ENCODE measurements at regions not wholly inside any gene's neighbourhood (a gene's known extent, or its start where the extent isn't known, plus 50 kb on each side); places are given as distances from the start of the nearest gene placed in this dataset.

DNA sequence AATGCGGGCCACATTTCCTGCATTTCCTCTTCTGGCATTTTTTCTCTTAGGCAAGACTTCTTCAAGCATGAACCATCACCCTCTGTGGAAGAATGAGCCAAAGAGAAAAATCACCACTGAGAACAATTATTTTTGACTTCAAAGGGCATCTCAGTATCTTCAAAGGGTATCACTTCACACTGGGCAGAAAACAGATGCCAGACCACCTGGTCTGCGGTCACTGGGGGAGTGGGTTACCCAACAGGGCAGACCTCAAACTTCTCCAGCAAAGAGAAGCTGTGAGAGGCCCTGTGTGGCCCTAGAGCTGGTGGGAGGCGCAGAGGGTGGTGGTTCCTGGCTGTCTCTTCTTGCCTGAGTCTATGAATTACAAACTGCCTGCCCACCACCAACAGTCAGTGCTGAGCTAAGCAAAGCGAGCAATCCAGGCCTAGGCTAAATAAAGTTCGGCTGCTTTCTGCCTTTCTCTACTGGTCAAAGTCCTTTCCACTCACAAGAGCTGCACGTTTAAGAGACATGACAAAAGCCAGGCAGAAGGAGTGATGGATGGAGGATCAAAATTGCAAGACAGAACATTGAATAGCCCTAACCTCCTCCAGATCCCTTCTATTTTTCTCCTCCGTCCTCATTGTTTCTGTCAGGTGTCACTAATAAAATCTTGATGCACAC lies 602.7 kb upstream of the CDH5 start:
- DNase-seq, result no peak
- Mint-ChIP-seq H3K27me3 (no peaks in the 10 kb centered on the region), H3K9me3 (no peaks in the 10 kb centered on the region), H3K27ac (no peak overlapping the region), H3K4me3 (no peak overlapping the region), H3K36me3 (no peaks in the 10 kb centered on the region), H3K4me1 (no peaks in the 10 kb centered on the region)
- CTCF ChIA-PET, result no interaction called here

DNA sequence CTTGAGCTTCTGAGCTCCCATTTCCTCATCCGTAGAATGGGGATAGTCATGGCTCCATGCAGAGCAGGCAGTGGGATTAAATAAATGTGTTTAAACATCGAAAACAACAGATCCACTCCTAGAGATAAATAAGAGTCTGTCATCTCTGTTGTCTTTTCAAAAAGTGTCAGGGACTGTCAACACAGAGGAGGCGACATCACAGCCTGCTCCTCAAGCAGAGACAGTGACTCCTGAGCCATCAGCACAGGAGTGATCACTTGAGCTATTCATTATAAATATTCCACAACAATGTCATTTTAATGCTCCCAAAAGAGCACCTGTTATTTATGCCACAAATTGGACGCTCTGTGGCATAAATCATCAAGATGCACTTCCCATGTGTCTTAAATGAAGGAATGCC lies 605.6 kb upstream of the CDH5 start:
- Mint-ChIP-seq H3K36me3 (no peaks in the 10 kb centered on the region), H3K27ac (no peak overlapping the region), H3K27me3 (no peaks in the 10 kb centered on the region), H3K4me3 (no peak overlapping the region), H3K9me3 (no peaks in the 10 kb centered on the region), H3K4me1 (no peaks in the 10 kb centered on the region)
- no peak for DNase-seq
- CTCF ChIA-PET, result no interaction called here

DNA sequence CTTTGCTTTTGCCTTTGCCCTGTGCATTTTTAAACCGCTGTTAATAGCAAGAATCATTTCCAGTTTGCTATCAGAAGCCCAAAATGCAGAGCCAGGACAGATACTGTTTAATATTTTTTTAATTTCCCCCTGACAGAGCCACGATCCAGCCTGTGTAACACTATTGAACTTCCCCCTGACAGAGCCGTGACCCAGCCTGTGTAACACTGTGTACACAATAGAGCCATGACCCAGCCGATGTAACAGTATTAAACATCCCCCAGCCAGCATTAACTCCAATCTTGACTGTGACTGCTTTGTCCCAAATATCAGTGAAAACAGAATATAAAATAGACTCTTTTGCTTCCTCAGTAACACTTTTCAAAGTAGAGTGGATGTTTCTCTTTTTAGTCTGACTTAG lies 607.9 kb upstream of the CDH5 start:
- no peaks in the 10 kb centered on the region for H3K4me1 Mint-ChIP-seq
- no peak overlapping the region for H3K27ac Mint-ChIP-seq
- CTCF ChIA-PET, result no interaction called here
- no peaks in the 10 kb centered on the region for H3K27me3 Mint-ChIP-seq
- H3K4me3 Mint-ChIP-seq, result no peak overlapping the region
- no peaks in the 10 kb centered on the region for H3K36me3 Mint-ChIP-seq
- no peak for DNase-seq
- H3K9me3 Mint-ChIP-seq, result peaks cover 2% of the 10 kb centered on the region

DNA sequence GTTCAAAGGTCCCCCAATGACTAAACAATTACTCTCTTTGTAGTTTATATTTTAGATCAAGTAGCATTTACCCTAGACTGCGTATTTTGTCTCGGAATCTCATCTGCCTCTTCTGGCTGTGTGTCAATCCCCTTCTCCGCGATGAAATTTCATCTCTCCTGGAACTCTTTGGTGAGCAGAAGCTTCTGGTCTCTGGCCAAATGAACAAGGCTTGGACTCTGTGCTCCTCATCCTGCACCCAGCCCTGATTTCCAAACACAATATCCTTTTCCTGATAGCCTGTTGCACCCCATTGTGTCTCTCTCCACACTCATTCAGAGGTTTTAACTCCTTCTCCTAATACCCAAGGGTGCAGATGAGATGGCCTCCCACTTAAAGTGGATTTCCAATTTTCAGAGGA lies 609.4 kb upstream of the CDH5 start:
- Mint-ChIP-seq H3K4me1 (no peaks in the 10 kb centered on the region), H3K27ac (no peak overlapping the region), H3K36me3 (no peaks in the 10 kb centered on the region), H3K9me3 (peaks cover 5% of the 10 kb centered on the region), H3K4me3 (no peak overlapping the region), H3K27me3 (no peaks in the 10 kb centered on the region)
- CTCF ChIA-PET, result interaction anchor here (0.6 kb wide), 1 partner anchor 23 kb away, joined by 3 read pairs; no protein-coding TSS in a partner anchor
- no peak for DNase-seq

DNA sequence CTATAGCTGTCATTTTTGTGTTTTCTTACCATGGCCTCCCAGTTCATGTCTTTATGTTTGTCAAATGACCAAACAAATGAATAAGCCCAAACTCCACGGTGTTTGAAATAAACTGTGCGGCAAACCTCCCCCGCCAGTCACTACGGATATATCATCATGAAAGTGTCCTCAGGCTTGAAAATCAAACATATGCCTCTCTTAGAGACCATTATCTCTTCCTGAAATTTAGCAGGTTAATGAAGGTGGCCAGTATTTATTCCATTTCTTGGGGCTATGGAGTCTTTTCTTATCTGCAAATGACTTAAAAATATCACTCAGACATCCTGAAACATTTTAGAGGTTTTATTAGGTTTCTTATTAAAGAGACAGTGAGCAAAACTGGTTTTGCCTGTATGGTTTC lies 610.3 kb upstream of the CDH5 start:
- Mint-ChIP-seq H3K9me3 (peaks cover 5% of the 10 kb centered on the region), H3K4me1 (no peaks in the 10 kb centered on the region), H3K4me3 (no peak overlapping the region), H3K27me3 (no peaks in the 10 kb centered on the region), H3K27ac (no peak overlapping the region), H3K36me3 (no peaks in the 10 kb centered on the region)
- DNase-seq, result no peak
- CTCF ChIA-PET, result no interaction called here

DNA sequence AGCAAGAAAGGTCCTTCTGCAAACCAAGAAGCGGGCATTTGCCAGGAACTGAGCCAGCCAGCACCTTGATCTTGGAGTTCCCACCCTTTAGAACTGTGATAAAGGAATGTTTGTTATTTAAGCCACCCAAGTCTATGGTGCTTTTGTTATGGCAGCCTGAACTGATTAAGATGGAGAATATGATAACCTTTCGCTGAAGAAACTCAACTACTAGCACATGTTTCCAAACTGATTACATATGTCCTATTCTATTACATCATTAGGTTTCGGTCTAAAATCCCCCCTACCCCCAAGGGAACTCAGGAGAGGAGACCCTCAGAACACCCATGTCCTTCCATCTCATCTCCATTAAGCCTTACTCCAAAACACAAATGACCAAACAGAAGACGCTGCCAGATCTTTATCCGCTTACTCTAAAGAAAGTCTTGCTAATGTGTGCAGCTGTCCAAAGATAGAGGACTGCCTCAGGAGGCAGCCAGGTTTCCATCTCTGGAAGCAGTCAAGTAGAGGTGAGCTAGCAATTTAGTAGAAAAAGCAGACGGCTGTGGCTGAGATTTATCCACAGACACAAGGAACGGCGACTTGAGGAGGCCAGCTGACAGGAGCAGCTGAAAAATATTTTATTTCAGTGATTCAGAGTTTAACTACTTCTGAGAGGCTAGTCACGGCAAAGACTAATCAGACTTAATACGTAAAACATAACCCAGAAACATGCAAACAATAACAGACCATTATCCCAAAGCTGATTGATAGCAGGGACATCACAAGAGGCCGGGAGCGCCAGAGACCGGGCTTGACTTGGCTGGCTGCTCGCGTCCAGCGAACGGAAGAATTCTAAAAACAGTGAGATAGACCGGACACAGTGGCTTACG lies 611.4 kb upstream of the CDH5 start:
- no peak overlapping the region for H3K27ac Mint-ChIP-seq
- DNase-seq, result no peak
- no peaks in the 10 kb centered on the region for H3K36me3 Mint-ChIP-seq
- no peak overlapping the region for H3K4me3 Mint-ChIP-seq
- CTCF ChIA-PET, result no interaction called here
- H3K9me3 Mint-ChIP-seq, result peaks cover 9% of the 10 kb centered on the region
- no peaks in the 10 kb centered on the region for H3K27me3 Mint-ChIP-seq
- H3K4me1 Mint-ChIP-seq, result no peaks in the 10 kb centered on the region

DNA sequence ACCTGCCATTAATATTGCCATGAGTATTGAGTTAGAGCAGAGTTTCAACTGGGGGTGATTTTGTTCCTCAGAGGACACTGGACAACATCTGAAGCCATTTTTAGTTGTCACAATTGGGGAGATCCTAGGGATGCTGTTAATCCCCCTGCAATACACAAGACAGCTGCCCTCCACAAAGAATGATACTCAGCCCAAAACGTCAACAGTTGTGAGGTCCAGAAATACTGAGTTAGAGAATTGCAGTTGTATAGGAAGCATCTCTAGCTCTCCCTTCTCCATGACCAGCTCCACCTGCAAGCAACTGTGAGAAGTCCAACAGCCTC lies 614.0 kb upstream of the CDH5 start:
- CTCF ChIA-PET, result no interaction called here
- no peaks in the 10 kb centered on the region for H3K4me1 Mint-ChIP-seq
- no peak for DNase-seq
- no peaks in the 10 kb centered on the region for H3K36me3 Mint-ChIP-seq
- no peaks in the 10 kb centered on the region for H3K27me3 Mint-ChIP-seq
- H3K27ac Mint-ChIP-seq, result no peak overlapping the region
- no peak overlapping the region for H3K4me3 Mint-ChIP-seq
- peaks cover 9% of the 10 kb centered on the region for H3K9me3 Mint-ChIP-seq

DNA sequence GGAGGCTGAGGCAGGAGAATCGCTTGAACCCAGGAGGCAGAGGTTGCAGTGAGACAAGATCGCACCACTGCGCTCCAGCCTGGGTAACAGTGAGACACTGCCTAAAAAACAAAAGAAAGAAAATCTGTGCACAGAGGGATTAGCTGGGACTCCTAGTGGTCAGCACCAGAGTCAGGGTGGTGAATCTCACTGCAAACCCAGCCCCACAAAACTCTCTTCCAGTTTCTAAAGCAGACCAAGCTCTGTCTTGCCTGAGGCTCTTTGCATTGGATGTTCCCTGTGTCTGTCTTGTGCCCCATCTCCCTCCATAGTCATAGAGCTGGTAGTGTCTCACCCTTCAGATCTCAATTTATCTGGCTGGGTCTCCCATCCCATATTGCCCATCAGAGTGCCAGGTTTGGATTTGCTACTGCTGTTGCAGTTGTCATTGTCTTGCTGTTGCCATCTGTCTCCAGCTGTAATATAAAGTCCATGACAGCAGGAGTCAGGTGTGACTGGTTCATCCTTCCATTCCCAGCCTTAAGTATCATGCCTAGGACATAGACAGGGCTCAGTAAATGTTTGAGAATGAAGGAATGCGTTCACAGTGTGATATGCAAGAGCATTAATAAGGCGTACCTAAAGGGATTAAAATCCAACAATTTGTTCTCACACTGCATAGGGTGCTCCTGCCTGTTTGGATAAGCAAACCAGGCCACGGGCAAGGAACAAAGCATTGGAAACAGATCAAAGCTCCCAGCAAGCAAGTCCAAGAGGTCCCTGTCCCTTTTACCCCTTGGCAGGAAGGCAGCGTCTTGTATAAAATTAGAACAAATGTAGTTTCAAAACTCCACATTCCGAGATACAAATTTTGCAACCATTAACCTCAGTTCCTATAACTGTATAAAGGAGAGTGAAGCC lies 614.6 kb upstream of the CDH5 start:
- Mint-ChIP-seq H3K27me3 (no peaks in the 10 kb centered on the region), H3K4me3 (no peak overlapping the region), H3K4me1 (no peaks in the 10 kb centered on the region), H3K36me3 (no peaks in the 10 kb centered on the region), H3K9me3 (peaks cover 9% of the 10 kb centered on the region), H3K27ac (no peak overlapping the region)
- CTCF ChIA-PET, result no interaction called here
- DNase-seq, result no peak

DNA sequence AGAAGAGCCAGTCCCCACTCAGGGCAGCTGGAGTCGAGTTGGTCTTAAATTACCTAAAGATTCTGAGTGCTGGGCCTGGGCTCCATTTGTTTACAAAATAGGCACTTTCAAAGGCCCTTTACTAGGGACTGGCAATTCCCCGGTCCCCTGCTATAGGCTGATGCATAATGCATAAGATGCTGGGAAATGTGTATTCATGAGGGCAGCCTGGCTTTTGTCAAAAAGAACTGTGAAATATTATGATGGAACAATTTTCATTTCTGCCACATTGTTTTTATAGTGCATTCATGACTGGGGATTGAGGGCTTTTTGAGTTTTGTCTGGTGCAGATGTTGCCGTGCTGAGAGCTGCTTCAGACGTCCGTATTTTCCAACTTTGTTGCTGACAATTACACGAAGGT lies 617.0 kb upstream of the CDH5 start:
- DNase-seq, result no peak

DNA sequence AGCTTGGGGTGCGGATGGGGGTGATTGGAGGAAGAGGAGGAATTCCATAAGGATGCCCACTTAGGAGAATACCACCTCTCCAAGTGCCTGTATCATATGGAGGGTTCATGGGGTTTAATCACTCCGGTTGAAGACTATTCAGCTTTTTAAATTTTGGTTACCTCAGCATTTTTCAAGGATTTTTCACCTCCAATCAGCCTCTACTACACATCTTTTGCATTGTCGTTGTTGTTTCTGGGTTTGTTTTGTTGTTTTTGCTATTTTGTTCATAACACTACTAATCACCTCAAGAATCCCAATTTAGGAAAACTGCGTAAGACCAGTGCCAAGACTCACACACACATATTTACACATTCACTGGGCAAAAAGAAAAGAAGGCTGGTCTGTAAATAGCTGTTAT lies 619.5 kb upstream of the CDH5 start:
- DNase-seq, result no peak
- Mint-ChIP-seq H3K9me3 (peaks cover 8% of the 10 kb centered on the region), H3K27me3 (no peaks in the 10 kb centered on the region), H3K4me1 (no peaks in the 10 kb centered on the region), H3K36me3 (no peaks in the 10 kb centered on the region), H3K4me3 (no peak overlapping the region), H3K27ac (no peak overlapping the region)
- CTCF ChIA-PET, result no interaction called here

More for the DNA sequence above, 617.0 kb upstream of the CDH5 start:
- Mint-ChIP-seq H3K9me3 (peaks cover 9% of the 10 kb centered on the region), H3K4me3 (no peak overlapping the region), H3K4me1 (no peaks in the 10 kb centered on the region), H3K36me3 (no peaks in the 10 kb centered on the region), H3K27me3 (no peaks in the 10 kb centered on the region), H3K27ac (no peak overlapping the region)
- CTCF ChIA-PET, result no interaction called here

DNA sequence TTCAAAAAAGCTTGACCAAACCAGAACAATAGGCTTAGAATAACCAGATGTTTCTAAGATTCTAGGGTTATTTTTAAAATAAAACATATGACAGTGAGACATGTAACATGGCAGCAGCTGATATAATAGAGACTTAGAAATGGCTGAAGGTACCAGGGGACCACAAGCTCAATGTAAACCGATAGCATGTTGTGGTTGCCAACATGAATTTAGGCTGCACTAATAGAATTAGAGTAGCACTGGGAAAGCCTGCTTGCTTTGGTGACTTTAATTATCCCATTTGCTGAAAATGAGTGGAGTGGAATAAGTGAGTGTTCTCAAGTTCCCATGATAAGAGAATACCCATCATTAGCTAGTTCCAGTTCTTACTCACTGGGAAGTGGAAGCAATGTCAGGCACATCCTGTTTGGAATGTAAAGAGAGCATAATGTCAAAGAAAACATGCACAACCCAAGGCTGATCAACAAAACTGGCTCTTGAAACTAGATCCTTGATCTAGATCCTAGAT lies 621.2 kb upstream of the CDH5 start:
- no peak overlapping the region for H3K4me3 Mint-ChIP-seq
- peaks cover 4% of the 10 kb centered on the region for H3K9me3 Mint-ChIP-seq
- CTCF ChIA-PET, result no interaction called here
- no peaks in the 10 kb centered on the region for H3K27me3 Mint-ChIP-seq
- no peak overlapping the region for H3K27ac Mint-ChIP-seq
- no peaks in the 10 kb centered on the region for H3K36me3 Mint-ChIP-seq
- H3K4me1 Mint-ChIP-seq, result no peaks in the 10 kb centered on the region
- DNase-seq, result no peak

DNA sequence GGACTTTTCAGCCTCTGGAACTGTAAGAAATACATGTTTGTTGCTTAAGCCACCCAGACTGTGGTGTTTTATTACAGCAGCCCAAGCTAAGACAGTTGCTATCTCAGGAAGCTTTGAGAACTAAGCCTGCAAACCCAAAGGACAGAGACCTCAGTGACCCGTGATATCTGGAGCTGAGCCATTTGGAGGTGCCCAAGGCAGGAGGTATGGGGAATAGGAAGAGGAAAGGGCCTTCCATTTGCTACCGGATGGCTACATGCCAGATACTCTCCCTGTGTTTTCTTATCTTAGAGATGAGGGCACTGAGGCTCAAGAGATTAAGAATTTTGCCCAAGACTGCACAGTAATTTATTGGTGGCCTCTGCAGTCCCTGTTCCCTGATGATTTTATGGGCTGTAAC lies 622.1 kb upstream of the CDH5 start:
- Mint-ChIP-seq H3K4me1 (no peaks in the 10 kb centered on the region), H3K4me3 (no peak overlapping the region), H3K36me3 (no peaks in the 10 kb centered on the region), H3K27me3 (no peaks in the 10 kb centered on the region), H3K27ac (no peak overlapping the region), H3K9me3 (peaks cover 4% of the 10 kb centered on the region)
- CTCF ChIA-PET, result no interaction called here
- no peak for DNase-seq

DNA sequence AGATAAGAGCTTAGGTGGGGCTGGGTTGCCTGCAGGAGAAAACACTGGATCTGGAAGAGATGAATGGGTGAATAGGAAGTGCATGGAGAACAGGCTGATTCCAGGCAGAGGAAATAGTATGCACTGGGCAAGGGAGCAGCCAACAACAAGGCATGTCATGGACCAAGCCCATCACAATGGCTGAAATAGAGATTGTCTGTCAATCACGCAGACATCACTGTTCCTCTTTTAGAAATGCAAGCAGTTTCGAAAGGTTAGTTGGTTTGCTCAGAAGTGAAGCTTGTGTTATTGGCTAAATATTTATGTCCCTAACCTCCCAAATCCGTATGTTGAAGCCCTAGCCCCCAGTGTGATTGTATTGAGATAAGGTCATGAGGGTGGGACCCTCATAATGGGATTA lies 621.7 kb upstream of the CDH11 start:
- H3K27ac Mint-ChIP-seq, result no peak overlapping the region
- CTCF ChIA-PET, result no interaction called here
- H3K27me3 Mint-ChIP-seq, result no peaks in the 10 kb centered on the region
- no peaks in the 10 kb centered on the region for H3K4me1 Mint-ChIP-seq
- H3K36me3 Mint-ChIP-seq, result no peaks in the 10 kb centered on the region
- peaks cover 4% of the 10 kb centered on the region for H3K9me3 Mint-ChIP-seq
- H3K4me3 Mint-ChIP-seq, result no peak overlapping the region
- DNase-seq, result no peak

DNA sequence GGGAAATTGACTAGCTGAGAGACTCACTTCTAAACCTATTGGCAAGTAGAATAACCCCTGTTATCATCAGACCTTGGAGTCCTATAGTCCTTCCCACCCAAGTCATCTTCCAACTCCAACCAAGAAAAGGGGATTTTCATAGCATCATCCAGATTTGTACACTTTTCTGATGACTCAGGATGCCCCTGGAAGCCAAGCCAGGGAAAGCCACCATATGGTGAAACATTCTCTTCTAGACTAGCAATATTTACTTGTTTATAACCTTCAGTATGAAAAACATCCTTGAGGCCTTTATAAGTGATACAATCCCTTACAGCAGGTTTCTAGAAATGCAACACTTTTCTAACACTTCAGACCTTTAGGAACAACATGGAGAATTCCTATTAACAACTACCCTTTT lies 618.8 kb upstream of the CDH11 start:
- Mint-ChIP-seq H3K27ac (no peak overlapping the region), H3K4me1 (no peaks in the 10 kb centered on the region), H3K9me3 (peaks cover 4% of the 10 kb centered on the region), H3K4me3 (no peak overlapping the region), H3K27me3 (no peaks in the 10 kb centered on the region), H3K36me3 (no peaks in the 10 kb centered on the region)
- CTCF ChIA-PET, result no interaction called here
- DNase-seq, result no peak

Measured in activated naive CD4-positive, alpha-beta T cell treated with anti-CD3 and anti-CD28 coated beads, Interleukin-2, amount 10 ng/mL, durations not matched to agents 7 days and 5 days (primary cell).